ENCODE measurements at regions not wholly inside any gene's neighbourhood (a gene's known extent, or its start where the extent isn't known, plus 50 kb on each side); places are given as distances from the start of the nearest gene placed in this dataset.

GRCh38 chr9:105154723-105155191 lies 89.7 kb upstream of the SLC44A1 start:
- no peaks in the 10 kb centered on the region for H3K4me1 ChIP-seq (ENCODE audit: control insufficient read depth, insufficient read depth, low read length)
- H3K27ac ChIP-seq (ENCODE audit: extremely low read depth, low read depth, low read length) = no peak overlapping the region
- no peak overlapping the region for H3K4me3 ChIP-seq (ENCODE audit: low read depth, low read length)
- no peaks in the 10 kb centered on the region for H3K36me3 ChIP-seq (ENCODE audit: control insufficient read depth in 2 of 2, insufficient read depth in 1 of 2, low read length in 2 of 2)
- no peaks in the 10 kb centered on the region for H3K9me3 ChIP-seq (ENCODE audit: control insufficient read depth, insufficient read depth, low read depth, low read length)
- TF ChIP-seq ZNF629 (tag by site-specific recombination; IDR thresholded peaks at IDR 0.05) = peak; percentile 51; the same call in 1 of the 2 replicates
- TF ChIP-seq PRDM10 (tag by site-specific recombination; IDR thresholded peaks at IDR 0.05) = no peak
- TF ChIP-seq ZNF513 (tag by site-specific recombination; IDR thresholded peaks at IDR 0.05) = no peak
- TF ChIP-seq ZNF266 (tag by site-specific recombination; IDR thresholded peaks at IDR 0.05; ENCODE audit: low read depth) = no peak
- TF ChIP-seq ZNF677 (tag by site-specific recombination; IDR thresholded peaks at IDR 0.05) = no peak
- no peak for TF ChIP-seq RBAK (tag by site-specific recombination; IDR thresholded peaks at IDR 0.05)
- 0 out of 2 replicates have a peak, but pooled peaks have one; percentile 19 for TF ChIP-seq OSR2 (tag by site-specific recombination; IDR thresholded peaks at IDR 0.05)
- no peak for TF ChIP-seq ZSCAN16 (tag by site-specific recombination; IDR thresholded peaks at IDR 0.05)
- no peak for TF ChIP-seq ZFP69B (tag by site-specific recombination; IDR thresholded peaks at IDR 0.05)
- TF ChIP-seq ZIC2 (tag by site-specific recombination; IDR thresholded peaks at IDR 0.05) = no peak
- TF ChIP-seq ATF2 (tag by site-specific recombination; IDR thresholded peaks at IDR 0.05; ENCODE audit: low read depth) = peak; percentile 16; the same call in 1 of the 2 replicates
- no peak for TF ChIP-seq ZNF555 (tag by site-specific recombination; conservative IDR thresholded peaks at IDR 0.05)
- no peak for TF ChIP-seq ZNF48 (tag by site-specific recombination; IDR thresholded peaks at IDR 0.05)
- no peak for TF ChIP-seq CTCF (tag by site-specific recombination; IDR thresholded peaks at IDR 0.05)
- no peak for TF ChIP-seq ZNF239 (tag by site-specific recombination; IDR thresholded peaks at IDR 0.05)
- CTCF ChIA-PET = interaction anchor here (0.7 to 2.9 kb wide), 4 partner anchors 153 to 293 kb away, joined by 3 to 20 read pairs (median 4); no protein-coding TSS in a partner anchor
- POLR2A ChIA-PET = no interaction called here

GRCh38 chr9:105157171-105157583 lies 87.3 kb upstream of the SLC44A1 start:
- Histone ChIP-seq H3K36me3 (ENCODE audit: control insufficient read depth in 2 of 2, insufficient read depth in 1 of 2, low read length in 2 of 2) (no peaks in the 10 kb centered on the region), H3K27ac (ENCODE audit: extremely low read depth, low read depth, low read length) (no peak overlapping the region), H3K9me3 (ENCODE audit: control insufficient read depth, insufficient read depth, low read depth, low read length) (no peaks in the 10 kb centered on the region), H3K4me1 (ENCODE audit: control insufficient read depth, insufficient read depth, low read length) (no peaks in the 10 kb centered on the region), H3K4me3 (ENCODE audit: low read depth, low read length) (no peak overlapping the region)
- ChIA-PET POLR2A (no interaction called here), CTCF (interaction anchor here (0.6 to 2.9 kb wide), 5 partner anchors 11 to 347 kb away, joined by 3 to 20 read pairs (median 5); no protein-coding TSS in a partner anchor)
- TF ChIP-seq ZSCAN18 (tag by site-specific recombination; IDR thresholded peaks at IDR 0.05) (no peak), ZNF501 (tag by site-specific recombination; IDR thresholded peaks at IDR 0.05) (no peak), INSM2 (tag by site-specific recombination; IDR thresholded peaks at IDR 0.05) (no peak), ZNF701 (tag by site-specific recombination; IDR thresholded peaks at IDR 0.05) (no peak), ZFP3 (tag by site-specific recombination; IDR thresholded peaks at IDR 0.05; ENCODE audit: low read depth) (no peak), ZNF37A (tag by site-specific recombination; IDR thresholded peaks at IDR 0.05) (no peak), KLF9 (tag by site-specific recombination; IDR thresholded peaks at IDR 0.05; ENCODE audit: low read depth) (no peak), ZNF155 (tag by site-specific recombination; IDR thresholded peaks at IDR 0.05) (no peak), ZNF654 (tag by site-specific recombination; IDR thresholded peaks at IDR 0.05; ENCODE audit: low read depth) (peak; percentile 64), ZSCAN23 (tag by site-specific recombination; IDR thresholded peaks at IDR 0.05) (no peak)
